ENCODE measurements at regions not wholly inside any gene's neighbourhood (a gene's known extent, or its start where the extent isn't known, plus 50 kb on each side); places are given as distances from the start of the nearest gene placed in this dataset.

DNA sequence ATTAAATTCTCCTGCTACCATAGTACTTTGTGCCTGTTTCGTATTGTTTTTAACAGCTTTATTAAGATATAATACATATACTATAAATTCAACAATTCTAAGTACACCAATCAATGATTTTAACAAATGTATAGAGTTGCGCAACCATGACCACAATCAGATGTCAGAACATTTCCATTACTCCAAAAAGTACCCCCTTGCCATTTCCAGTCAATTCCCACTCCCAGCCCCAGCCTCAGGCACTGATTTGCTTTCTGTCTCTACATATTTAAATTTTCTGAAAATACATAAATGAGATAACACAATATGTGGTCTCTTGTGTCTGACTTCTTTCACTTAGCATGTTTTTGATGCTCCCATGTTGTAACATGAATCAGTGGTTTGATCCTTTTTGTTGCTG lies 193.9 kb downstream of the FIGN start:
- DNase-seq (ENCODE audit: low read depth in 2 of 2) = no peak

DNA sequence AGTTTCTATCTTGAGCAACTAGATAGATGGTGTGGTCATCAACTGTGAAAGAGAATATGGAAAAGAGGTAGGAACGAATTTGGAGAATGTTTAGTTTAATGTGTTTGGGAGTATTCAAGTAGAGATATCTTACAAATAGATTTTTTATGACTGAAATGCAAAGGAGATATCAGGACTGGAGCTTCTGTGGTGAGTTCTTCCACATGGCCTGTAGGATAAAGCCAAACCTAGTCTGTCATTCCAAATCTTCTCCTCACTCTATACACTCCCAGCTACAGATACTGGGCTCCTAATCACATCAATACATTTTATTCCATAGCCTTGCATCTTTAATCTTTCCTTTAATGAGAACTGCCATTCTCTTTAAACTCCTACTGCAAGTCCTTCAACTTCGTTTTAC lies 194.3 kb downstream of the FIGN start:
- no peak for DNase-seq (ENCODE audit: low read depth in 2 of 2)

DNA sequence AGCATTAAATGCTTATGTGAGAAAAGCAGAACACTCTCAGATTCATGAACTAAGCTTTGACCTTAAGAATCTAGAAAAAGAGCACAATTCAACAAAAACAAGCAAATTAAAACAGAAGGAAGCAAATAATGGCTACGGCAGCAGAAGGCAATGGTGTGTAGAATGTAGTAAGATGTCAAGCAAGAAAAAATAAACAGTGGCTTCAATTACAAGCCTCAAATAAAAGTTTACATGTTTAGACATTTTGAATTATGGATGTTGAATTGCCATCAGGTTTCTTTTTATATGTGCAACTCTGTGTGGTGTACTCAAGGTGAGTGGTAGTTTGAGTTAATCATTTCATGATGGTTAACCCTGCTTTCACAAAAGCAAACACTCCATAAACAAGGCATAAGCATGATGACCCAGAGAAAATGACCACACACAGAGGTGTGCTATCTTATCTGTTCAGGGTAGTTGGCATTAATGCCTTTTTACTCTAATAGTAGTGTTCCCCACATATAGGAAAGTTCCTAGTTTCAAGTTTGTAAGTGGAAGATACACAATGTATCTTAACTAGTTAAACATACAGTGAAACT lies 207.1 kb downstream of the FIGN start:
- no peak for DNase-seq (ENCODE audit: low read depth in 2 of 2)

GRCh38 chr2:163527381-163527780 lies 208.4 kb downstream of the FIGN start:
- no peak for DNase-seq (ENCODE audit: low read depth in 2 of 2)

DNA sequence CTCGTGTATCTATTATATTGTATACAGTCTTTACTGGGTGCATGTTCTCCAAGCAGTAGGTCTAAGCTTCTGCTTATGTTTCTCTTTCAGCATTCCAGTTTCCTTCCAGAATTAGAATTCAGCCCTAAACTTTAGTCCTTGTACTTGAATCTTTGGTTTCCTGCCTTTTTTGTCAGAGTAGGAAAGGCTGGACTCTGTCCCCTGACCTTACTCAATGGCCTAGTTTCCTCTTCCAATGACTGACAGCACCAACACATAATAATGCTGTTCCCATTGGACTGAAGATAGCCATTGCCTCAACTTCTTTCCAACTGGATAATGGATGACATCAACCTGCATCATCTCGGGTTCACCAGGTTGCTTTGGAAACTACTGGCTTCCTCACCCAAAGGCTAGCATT lies 217.0 kb downstream of the FIGN start:
- no peak for DNase-seq (ENCODE audit: low read depth in 2 of 2)

- no peak for DNase-seq (ENCODE audit: low read depth in 2 of 2)
Observed at GRCh38 chr2:163515836-163516235, 220.0 kb downstream of the FIGN start.

DNA sequence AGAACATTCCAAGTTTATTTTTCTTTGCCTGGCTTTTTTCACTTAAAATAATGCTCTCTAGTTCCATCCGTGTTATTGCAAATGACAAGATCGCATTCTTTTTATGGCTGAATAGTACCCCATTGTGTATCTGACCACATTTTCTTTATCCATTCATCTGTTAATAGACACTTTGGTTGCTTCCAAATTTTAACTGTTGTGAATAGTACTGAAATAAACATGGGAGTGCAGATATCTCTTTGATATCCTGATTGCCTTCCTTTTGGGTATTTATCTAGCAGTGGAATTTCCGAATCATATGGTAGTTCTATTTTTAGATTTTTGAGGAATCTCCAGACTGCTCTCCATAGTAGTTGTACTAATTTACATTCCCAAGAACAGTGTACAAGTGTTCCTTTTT lies 230.5 kb downstream of the FIGN start:
- DNase-seq (ENCODE audit: low read depth in 2 of 2) = no peak

DNA sequence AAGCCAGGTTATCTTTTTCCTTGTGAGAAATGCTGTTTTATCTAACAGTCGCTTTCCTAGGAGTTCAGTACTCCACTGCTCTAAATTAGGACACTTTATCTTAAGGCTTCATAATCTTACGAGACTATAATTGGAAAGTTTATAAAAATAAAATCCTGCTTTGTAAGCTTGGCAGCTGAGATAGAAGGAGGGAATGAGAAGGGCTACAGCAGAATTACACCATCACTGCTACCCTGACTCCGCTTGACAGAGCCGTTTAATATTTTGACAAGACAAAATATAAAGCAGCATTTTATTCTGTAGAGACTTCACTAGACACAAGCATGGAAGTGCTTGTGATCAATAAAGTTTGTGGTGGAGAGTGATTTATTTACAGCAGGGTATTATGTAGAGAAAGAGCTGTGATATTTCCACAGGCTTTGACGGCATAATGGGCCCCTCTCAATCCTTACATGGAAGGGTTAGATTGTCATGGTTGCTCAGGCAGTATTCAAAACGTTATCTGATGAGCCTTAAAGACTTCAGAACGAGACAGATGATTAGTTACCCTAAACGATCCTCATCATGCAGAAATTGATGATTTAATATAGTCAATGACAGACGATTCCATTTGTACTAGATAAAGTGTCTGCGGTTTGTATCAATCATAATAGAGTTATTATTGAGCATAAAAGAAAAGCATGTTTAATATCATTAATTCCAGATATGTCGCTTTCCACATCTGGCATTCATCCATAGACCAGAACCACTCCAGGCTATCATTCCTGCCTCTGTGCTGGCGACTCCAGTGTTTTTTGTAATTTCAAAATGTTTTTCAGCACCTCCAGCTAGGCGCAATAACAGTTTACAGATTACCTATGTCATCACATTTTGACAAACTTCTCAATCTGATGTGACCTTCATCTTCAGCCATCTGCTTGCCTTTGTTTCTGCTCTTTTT lies 242.2 kb downstream of the FIGN start:
- no peak for DNase-seq (ENCODE audit: low read depth in 2 of 2)

GRCh38 chr2:163491850-163492249 lies 244.0 kb downstream of the FIGN start:
- DNase-seq (ENCODE audit: low read depth in 2 of 2) = no peak

DNA sequence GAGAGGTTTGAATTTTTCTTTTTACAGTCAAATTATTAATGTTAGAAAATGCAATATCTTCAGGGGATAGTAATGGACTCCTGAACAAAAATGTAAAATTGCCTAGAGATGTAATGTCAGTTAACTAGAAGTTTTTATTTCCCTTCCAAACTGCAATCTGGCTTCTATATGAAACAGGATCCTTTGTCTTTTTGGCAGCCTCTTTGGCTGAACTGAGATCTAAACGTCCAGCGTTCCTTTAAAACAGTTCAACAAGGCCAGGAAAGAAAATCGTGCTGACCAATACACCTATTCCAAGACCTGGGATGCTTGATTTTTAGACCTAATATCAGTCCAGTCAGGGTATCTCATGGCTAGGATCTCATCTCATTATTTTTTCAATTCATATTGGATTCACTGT lies 245.5 kb downstream of the FIGN start:
- no peak for DNase-seq (ENCODE audit: low read depth in 2 of 2)

DNA sequence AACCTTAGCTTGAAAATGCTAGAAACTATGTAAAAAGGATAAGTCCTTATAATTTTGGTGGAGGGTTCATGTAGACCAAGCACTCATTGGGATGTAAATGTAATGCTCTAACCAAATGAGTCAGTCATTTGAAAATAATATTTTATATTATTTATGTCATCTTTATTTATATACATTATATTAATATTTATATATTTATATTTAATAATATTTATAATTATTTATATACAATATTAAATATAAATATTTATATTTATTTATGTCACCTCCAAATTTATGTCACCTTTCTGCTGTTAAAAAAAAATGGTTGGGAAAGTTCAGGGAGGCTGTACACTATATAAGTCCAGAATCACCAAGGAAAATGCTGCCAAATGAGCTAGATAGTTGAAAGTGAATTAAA lies 254.3 kb downstream of the FIGN start:
- no peak for DNase-seq (ENCODE audit: low read depth in 2 of 2)

GRCh38 chr2:163479599-163479998 lies 256.2 kb downstream of the FIGN start:
- DNase-seq (ENCODE audit: low read depth in 2 of 2) = no peak

- DNase-seq (ENCODE audit: low read depth in 2 of 2) = no peak
Observed at GRCh38 chr2:163475815-163476214, 260.0 kb downstream of the FIGN start.

- DNase-seq (ENCODE audit: low read depth in 2 of 2) = no peak
Observed at GRCh38 chr2:163474889-163475288, 260.9 kb downstream of the FIGN start.

GRCh38 chr2:163474319-163474744 lies 261.5 kb downstream of the FIGN start:
- no peak for DNase-seq (ENCODE audit: low read depth in 2 of 2)

GRCh38 chr2:163471947-163472346 lies 263.9 kb downstream of the FIGN start:
- no peak for DNase-seq (ENCODE audit: low read depth in 2 of 2)

- DNase-seq (ENCODE audit: low read depth in 2 of 2) = no peak
Observed at GRCh38 chr2:163469561-163469962, 266.2 kb downstream of the FIGN start.

DNA sequence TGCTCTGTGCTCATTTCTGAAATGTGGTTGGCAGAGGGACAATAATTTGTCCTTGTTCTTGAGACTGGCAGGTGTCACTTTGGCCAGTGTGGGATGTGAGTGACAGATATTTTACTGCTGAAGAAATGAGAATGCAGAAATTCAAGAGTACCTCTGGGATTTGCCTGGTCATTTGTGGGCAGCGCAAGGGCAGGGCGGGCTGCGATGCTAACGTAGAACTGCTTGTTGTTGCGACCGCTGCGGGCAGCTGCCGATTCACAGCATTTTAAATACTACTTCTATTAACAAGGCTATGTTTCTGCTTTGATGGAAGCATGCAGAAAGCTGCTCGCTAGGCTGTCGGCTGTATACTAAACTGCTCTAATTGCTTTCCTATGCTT lies 268.6 kb downstream of the FIGN start:
- no peak for DNase-seq (ENCODE audit: low read depth in 2 of 2)

GRCh38 chr2:163466331-163467250 lies 269.2 kb downstream of the FIGN start:
- no peak for DNase-seq (ENCODE audit: low read depth in 2 of 2)

DNA sequence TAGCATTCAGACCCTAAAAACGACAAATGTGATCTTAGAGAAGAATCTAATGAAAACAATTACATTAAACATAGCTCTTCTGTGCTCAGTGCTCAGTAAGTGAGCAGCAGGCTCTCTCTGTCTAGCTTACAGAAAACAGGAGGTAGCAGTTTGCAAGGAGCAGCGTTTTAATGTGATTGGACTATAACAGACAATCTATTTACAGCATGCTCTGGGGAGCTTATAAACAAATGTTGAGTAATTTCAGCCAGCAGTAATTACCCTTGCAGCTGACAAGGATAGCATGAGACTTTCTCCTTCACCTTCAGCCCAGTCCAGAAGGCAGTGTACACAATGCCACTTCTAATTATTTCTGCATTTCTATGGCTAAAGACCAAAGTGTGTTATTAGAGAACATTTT lies 270.4 kb downstream of the FIGN start:
- DNase-seq (ENCODE audit: low read depth in 2 of 2) = no peak

- no peak for DNase-seq (ENCODE audit: low read depth in 2 of 2)
Observed at GRCh38 chr2:163463411-163463810, 272.4 kb downstream of the FIGN start.

GRCh38 chr2:163462993-163463392 lies 272.8 kb downstream of the FIGN start:
- no peak for DNase-seq (ENCODE audit: low read depth in 2 of 2)

Data from stimulated activated CD4-positive, alpha-beta T cell treated with anti-CD3 and anti-CD28 coated beads, Interleukin-4, amount 100 ng/mL, for 48 hours (primary cell).